ENCODE measurements at regions not wholly inside any gene's neighbourhood (a gene's known extent, or its start where the extent isn't known, plus 50 kb on each side); places are given as distances from the start of the nearest gene placed in this dataset.

GRCh38 chr22:44555046-44555445 lies 57.0 kb upstream of the RTL6 start:
- TF ChIP-seq POLR2A (IDR thresholded peaks at IDR 0.05) (no peak), CTCF (IDR thresholded peaks at IDR 0.05) (no peak)
